ENCODE measurements at regions not wholly inside any gene's neighbourhood (a gene's known extent, or its start where the extent isn't known, plus 50 kb on each side); places are given as distances from the start of the nearest gene placed in this dataset.
A peak's percentile ranks its signal among the peaks of the same experiment; 100 is the strongest.
"Not testable (repeated sequence)": the region's sequence is repeated elsewhere in the genome, so short reads cannot be mapped to it uniquely, and the experiment has no call there.

- DNase-seq (ENCODE audit: low spot score): no peak
Measured at GRCh38 chr22:22168941-22169867, 75.4 kb upstream of the VPREB1 start.

- peak; percentile 55 for DNase-seq (ENCODE audit: low spot score)
Measured at GRCh38 chr22:22168190-22168940, 76.2 kb upstream of the VPREB1 start.

- no peak for DNase-seq (ENCODE audit: low spot score)
Measured at GRCh38 chr22:22167791-22168189, 76.8 kb upstream of the VPREB1 start.

- DNase-seq (ENCODE audit: low spot score): no peak
Measured at GRCh38 chr22:22166941-22167713, 77.5 kb upstream of the VPREB1 start.

GRCh38 chr22:22165936-22166710 is 78.5 kb upstream of the VPREB1 start:
- DNase-seq (ENCODE audit: low spot score): no peak

- peak; percentile 24 for DNase-seq (ENCODE audit: low spot score)
Measured at GRCh38 chr22:22164541-22165272, 79.9 kb upstream of the VPREB1 start.

- no peak for DNase-seq (ENCODE audit: low spot score)
Measured at GRCh38 chr22:22161924-22162851, 82.4 kb upstream of the VPREB1 start.

- not testable (repeated sequence) for DNase-seq (ENCODE audit: low spot score)
Measured at GRCh38 chr22:22160768-22161167, 83.8 kb upstream of the VPREB1 start.

GRCh38 chr22:22159384-22159783 is 85.2 kb upstream of the VPREB1 start:
- no peak for DNase-seq (ENCODE audit: low spot score)

GRCh38 chr22:22158965-22159364 is 85.6 kb upstream of the VPREB1 start:
- DNase-seq (ENCODE audit: low spot score): no peak

- DNase-seq (ENCODE audit: low spot score): no peak
Measured at GRCh38 chr22:22158207-22158816, 86.3 kb upstream of the VPREB1 start.

GRCh38 chr22:22157348-22157725 is 87.2 kb upstream of the VPREB1 start:
- no peak for DNase-seq (ENCODE audit: low spot score)

GRCh38 chr22:22156716-22157347 is 87.8 kb upstream of the VPREB1 start:
- peak; percentile 85 for DNase-seq (ENCODE audit: low spot score)

GRCh38 chr22:22156348-22156715 is 88.3 kb upstream of the VPREB1 start:
- no peak for DNase-seq (ENCODE audit: low spot score)

GRCh38 chr22:22155607-22156006 is 89.0 kb upstream of the VPREB1 start:
- no peak for DNase-seq (ENCODE audit: low spot score)

- DNase-seq (ENCODE audit: low spot score): no peak
Measured at GRCh38 chr22:22155146-22155545, 89.4 kb upstream of the VPREB1 start.

GRCh38 chr22:22154040-22154439 is 90.5 kb upstream of the VPREB1 start:
- no peak for DNase-seq (ENCODE audit: low spot score)

- no peak for DNase-seq (ENCODE audit: low spot score)
Measured at GRCh38 chr22:22151308-22151707, 93.3 kb upstream of the VPREB1 start.

GRCh38 chr22:22150457-22150856 is 94.1 kb upstream of the VPREB1 start:
- no peak for DNase-seq (ENCODE audit: low spot score)

All from iPS-NIHi11 (cell line).